ENCODE measurements at regions not wholly inside any gene's neighbourhood (a gene's known extent, or its start where the extent isn't known, plus 50 kb on each side); places are given as distances from the start of the nearest gene placed in this dataset.

DNA sequence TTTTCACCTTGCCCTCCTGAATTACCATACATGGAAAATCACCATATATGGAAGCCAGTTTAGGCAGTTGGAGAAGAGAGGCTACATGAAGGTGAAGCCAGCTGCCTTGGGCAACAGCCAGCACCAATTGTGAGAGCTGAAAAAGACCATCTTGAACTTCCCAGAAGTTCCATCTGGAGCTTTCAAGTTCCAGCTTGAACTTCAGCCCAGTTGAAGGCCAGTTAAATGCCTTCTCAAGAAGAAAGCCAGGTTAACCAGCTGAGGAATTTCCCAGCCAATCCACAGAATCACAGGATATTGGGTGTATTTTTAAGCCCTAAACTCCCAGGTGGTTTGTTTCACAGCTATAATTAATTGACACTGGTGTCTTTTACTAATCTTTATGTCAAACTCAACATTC is 713.6 kb upstream of the MIR17HG start:
- H3K9me3 ChIP-seq (ENCODE audit: control insufficient read depth in 1 of 2, insufficient read depth in 1 of 2, low read depth in 1 of 2, low read length in 2 of 2), result no peaks in the 10 kb centered on the region
- H3K4me1 ChIP-seq (ENCODE audit: control insufficient read depth in 1 of 2, insufficient read depth in 2 of 2, low read length in 2 of 2), result no peaks in the 10 kb centered on the region
- no peak for DNase-seq (ENCODE audit: low read depth, low spot score)
- H3K27me3 ChIP-seq (ENCODE audit: insufficient read depth, low read length), result no peaks in the 10 kb centered on the region
- no peaks in the 10 kb centered on the region for H3K9me2 ChIP-seq (ENCODE audit: insufficient read depth)
- H3K9ac ChIP-seq (ENCODE audit: low read length), result no peak overlapping the region
- no peaks in the 10 kb centered on the region for H3K79me2 ChIP-seq (ENCODE audit: insufficient read depth, low read length)
- no peak overlapping the region for H3K4me3 ChIP-seq (replicated peaks in 1 of 2; ENCODE audit: low read depth in 1 of 2, low read length in 2 of 2)
- TF ChIP-seq, protein P1, sequence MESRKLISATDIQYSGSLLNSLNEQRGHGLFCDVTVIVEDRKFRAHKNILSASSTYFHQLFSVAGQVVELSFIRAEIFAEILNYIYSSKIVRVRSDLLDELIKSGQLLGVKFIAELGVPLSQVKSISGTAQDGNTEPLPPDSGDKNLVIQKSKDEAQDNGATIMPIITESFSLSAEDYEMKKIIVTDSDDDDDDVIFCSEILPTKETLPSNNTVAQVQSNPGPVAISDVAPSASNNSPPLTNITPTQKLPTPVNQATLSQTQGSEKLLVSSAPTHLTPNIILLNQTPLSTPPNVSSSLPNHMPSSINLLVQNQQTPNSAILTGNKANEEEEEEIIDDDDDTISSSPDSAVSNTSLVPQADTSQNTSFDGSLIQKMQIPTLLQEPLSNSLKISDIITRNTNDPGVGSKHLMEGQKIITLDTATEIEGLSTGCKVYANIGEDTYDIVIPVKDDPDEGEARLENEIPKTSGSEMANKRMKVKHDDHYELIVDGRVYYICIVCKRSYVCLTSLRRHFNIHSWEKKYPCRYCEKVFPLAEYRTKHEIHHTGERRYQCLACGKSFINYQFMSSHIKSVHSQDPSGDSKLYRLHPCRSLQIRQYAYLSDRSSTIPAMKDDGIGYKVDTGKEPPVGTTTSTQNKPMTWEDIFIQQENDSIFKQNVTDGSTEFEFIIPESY (IDR thresholded peaks at IDR 0.05; ENCODE audit: extremely low read depth, insufficient replicate concordance, low read length), result no peak
- intact Hi-C loops (cut with micrococcal nuclease), result no loop called here
- BruUV-seq (replicated peaks), result no TSS peak
- H2AFZ ChIP-seq (ENCODE audit: low read depth, low read length, poor library complexity, severe bottlenecking), result no peak overlapping the region
- no peak for ATAC-seq
- CTCF ChIA-PET, result no interaction called here
- RAD21 ChIA-PET (ENCODE audit: low non-redundant PET in 1 of 2, low total read pairs in 2 of 2, uncharacterized antibody in 2 of 2, unreplicated experiment in 2 of 2), result no interaction called here
- H4K20me1 ChIP-seq (ENCODE audit: insufficient read depth), result no peaks in the 10 kb centered on the region
- POLR2A ChIA-PET, result no interaction called here
- no peak overlapping the region for H3K4me2 ChIP-seq (ENCODE audit: low read length)
- no peak overlapping the region for H3K27ac ChIP-seq (ENCODE audit: low read depth, low read length)
- no peaks in the 10 kb centered on the region for H3K36me3 ChIP-seq (ENCODE audit: control insufficient read depth in 1 of 2, insufficient read depth in 2 of 2, low read length in 2 of 2)

GRCh38 chr13:90640976-90641375 is 706.5 kb upstream of the MIR17HG start:
- ChIA-PET POLR2A (no interaction called here), RAD21 (ENCODE audit: low non-redundant PET in 1 of 2, low total read pairs in 2 of 2, uncharacterized antibody in 2 of 2, unreplicated experiment in 2 of 2) (no interaction called here), CTCF (no interaction called here)
- Histone ChIP-seq H3K27ac (ENCODE audit: low read depth, low read length) (no peak overlapping the region), H3K4me3 (replicated peaks in 1 of 2; ENCODE audit: low read depth in 1 of 2, low read length in 2 of 2) (no peak overlapping the region), H3K9ac (ENCODE audit: low read length) (no peak overlapping the region), H3K9me3 (ENCODE audit: control insufficient read depth in 1 of 2, insufficient read depth in 1 of 2, low read depth in 1 of 2, low read length in 2 of 2) (no peaks in the 10 kb centered on the region), H3K4me1 (ENCODE audit: control insufficient read depth in 1 of 2, insufficient read depth in 2 of 2, low read length in 2 of 2) (no peaks in the 10 kb centered on the region), H3K9me2 (ENCODE audit: insufficient read depth) (no peaks in the 10 kb centered on the region), H3K4me2 (ENCODE audit: low read length) (no peak overlapping the region), H3K36me3 (ENCODE audit: control insufficient read depth in 1 of 2, insufficient read depth in 2 of 2, low read length in 2 of 2) (no peaks in the 10 kb centered on the region), H4K20me1 (ENCODE audit: insufficient read depth) (no peaks in the 10 kb centered on the region), H3K79me2 (ENCODE audit: insufficient read depth, low read length) (no peaks in the 10 kb centered on the region), H2AFZ (ENCODE audit: low read depth, low read length, poor library complexity, severe bottlenecking) (no peak overlapping the region), H3K27me3 (ENCODE audit: insufficient read depth, low read length) (no peaks in the 10 kb centered on the region)
- no peak for ATAC-seq
- TF ChIP-seq REST (IDR thresholded peaks at IDR 0.05; ENCODE audit: low read depth) (no peak), TCF7L2 (IDR thresholded peaks at IDR 0.05; ENCODE audit: borderline replicate concordance, extremely low read depth, insufficient read depth, insufficient read length) (no peak), SP1 (IDR thresholded peaks at IDR 0.05; ENCODE audit: low read depth) (no peak), CEBPB (IDR thresholded peaks at IDR 0.05; ENCODE audit: low read depth) (no peak), POLR2A (IDR thresholded peaks at IDR 0.05; ENCODE audit: borderline replicate concordance, extremely low read depth, insufficient read depth, insufficient read length) (no peak), SRF (IDR thresholded peaks at IDR 0.05; ENCODE audit: low read depth) (no peak), ZFX (IDR thresholded peaks at IDR 0.05) (no peak), EZH2phosphoT487 (IDR thresholded peaks at IDR 0.05; ENCODE audit: borderline replicate concordance) (no peak), EGR1 (IDR thresholded peaks at IDR 0.05; ENCODE audit: low read depth) (no peak), CTCF (IDR thresholded peaks at IDR 0.05 in 2 of 3, conservative IDR thresholded peaks at IDR 0.05 in 1 of 3; ENCODE audit: borderline replicate concordance in 1 of 3, insufficient read depth in 1 of 3, low read depth in 2 of 3, low read length in 2 of 3) (no peak), POLR2AphosphoS5 (IDR thresholded peaks at IDR 0.05; ENCODE audit: low read depth, low read length) (no peak), RAD21 (IDR thresholded peaks at IDR 0.05; ENCODE audit: low read depth) (no peak), SIN3A (IDR thresholded peaks at IDR 0.05; ENCODE audit: low read depth) (no peak)
- no TSS peak for BruUV-seq (replicated peaks)
- intact Hi-C loops (cut with micrococcal nuclease), result no loop called here
- no peak for DNase-seq (ENCODE audit: low read depth, low spot score)

Measured in HCT116 (cell line).